ENCODE measurements at regions not wholly inside any gene's neighbourhood (a gene's known extent, or its start where the extent isn't known, plus 50 kb on each side); places are given as distances from the start of the nearest gene placed in this dataset.

DNA sequence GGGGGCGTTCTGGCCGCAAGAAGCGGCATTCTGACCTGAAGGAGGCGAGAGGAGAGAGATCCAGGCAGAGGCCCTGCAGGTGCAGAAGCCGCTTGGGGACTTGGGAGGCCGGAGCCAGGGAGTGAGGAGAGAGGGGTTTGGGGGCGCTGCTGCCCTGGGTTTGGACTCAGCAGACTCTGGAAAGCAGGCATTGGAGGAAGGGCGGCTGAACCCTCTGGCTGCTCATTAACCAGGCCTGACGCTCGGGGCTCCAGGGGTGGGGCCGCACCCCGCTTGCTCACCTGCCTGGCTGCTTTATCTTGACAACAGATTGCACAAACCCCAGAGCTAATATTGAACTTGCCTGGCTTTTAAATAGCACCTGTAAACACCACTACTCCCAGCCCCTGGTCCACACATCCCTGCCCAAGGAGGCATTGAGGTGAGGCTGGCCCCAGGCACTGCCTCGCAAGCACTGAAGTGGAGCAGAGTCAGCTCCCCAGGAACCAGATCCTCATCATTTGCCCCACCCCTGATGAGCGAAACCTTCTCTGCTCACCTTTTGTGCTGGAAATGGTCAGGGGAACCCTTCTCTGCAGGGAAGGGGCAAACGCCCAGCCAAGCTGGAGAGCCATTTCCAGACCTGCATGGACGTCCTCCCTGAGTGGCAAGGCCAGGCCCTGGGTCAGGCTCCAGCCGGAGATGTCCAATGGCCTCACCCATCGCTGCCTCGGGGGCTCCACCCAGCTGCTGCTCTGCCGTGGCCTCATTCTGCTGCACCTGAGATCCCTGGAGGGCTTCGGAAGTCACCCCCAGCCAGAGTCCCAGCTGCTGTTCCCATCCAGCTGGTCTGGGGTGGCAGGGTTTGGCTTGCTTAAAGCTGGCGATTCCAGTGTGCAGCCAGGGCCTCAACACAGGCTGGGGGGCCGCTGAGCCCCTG is 190.2 kb upstream of the GSE1 start:
- no peak overlapping the region for H3K18ac ChIP-seq (ENCODE audit: insufficient read length, low read depth, low read length)
- H3K4me1 ChIP-seq (ENCODE audit: insufficient read depth, low read length) = no peaks in the 10 kb centered on the region
- Mint-ChIP-seq H3K27me3 (ENCODE audit: low read depth) (peaks cover 5% of the 10 kb centered on the region; the same call in 1 of the 2 replicates), H3K36me3 (ENCODE audit: insufficient read depth in 1 of 3, low read depth in 3 of 3) (no peaks in the 10 kb centered on the region), H3K9me3 (peaks cover 0 to 7% of the 10 kb centered on the region in 2 experiments; a peak in 2 of 5 replicates), H3K4me3 (no peak overlapping the region; a peak in 1 of 5 replicates), H3K4me1 (peaks cover 28 to 33% of the 10 kb centered on the region in 2 experiments), H3K27ac (peak overlapping the region in 1 of 3 experiments; percentile 7; a peak in 1 of 7 replicates)
- no peak for DNase-seq
- no peak overlapping the region for H3K23ac ChIP-seq (ENCODE audit: insufficient read length, low read depth, low read length)
- H4K5ac ChIP-seq (ENCODE audit: insufficient read length, low read depth, low read length) = no peak overlapping the region
- no peak overlapping the region for H2AFZ ChIP-seq (ENCODE audit: low read length)
- H3K56ac ChIP-seq (ENCODE audit: insufficient read length, low read depth, low read length) = no peak overlapping the region
- no peak overlapping the region for H2BK5ac ChIP-seq (ENCODE audit: insufficient read length, low read length)
- no peak overlapping the region for H3K4ac ChIP-seq (ENCODE audit: low read depth, low read length)
- H4K91ac ChIP-seq (ENCODE audit: insufficient read length, low read depth, low read length) = no peak overlapping the region
- TF ChIP-seq, protein P1, sequence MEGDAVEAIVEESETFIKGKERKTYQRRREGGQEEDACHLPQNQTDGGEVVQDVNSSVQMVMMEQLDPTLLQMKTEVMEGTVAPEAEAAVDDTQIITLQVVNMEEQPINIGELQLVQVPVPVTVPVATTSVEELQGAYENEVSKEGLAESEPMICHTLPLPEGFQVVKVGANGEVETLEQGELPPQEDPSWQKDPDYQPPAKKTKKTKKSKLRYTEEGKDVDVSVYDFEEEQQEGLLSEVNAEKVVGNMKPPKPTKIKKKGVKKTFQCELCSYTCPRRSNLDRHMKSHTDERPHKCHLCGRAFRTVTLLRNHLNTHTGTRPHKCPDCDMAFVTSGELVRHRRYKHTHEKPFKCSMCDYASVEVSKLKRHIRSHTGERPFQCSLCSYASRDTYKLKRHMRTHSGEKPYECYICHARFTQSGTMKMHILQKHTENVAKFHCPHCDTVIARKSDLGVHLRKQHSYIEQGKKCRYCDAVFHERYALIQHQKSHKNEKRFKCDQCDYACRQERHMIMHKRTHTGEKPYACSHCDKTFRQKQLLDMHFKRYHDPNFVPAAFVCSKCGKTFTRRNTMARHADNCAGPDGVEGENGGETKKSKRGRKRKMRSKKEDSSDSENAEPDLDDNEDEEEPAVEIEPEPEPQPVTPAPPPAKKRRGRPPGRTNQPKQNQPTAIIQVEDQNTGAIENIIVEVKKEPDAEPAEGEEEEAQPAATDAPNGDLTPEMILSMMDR (conservative IDR thresholded peaks at IDR 0.05) = peak; percentile 28; the same call in 2 of the 3 replicates
- no peaks in the 10 kb centered on the region for H3K23me2 ChIP-seq (ENCODE audit: insufficient read length, low read depth, low read length, poor library complexity, severe bottlenecking)
- no peak overlapping the region for H3K14ac ChIP-seq (ENCODE audit: insufficient read depth, low read length)
- H3K4me2 ChIP-seq (ENCODE audit: insufficient read depth, insufficient read length, low read length) = no peak overlapping the region
- H4K8ac ChIP-seq (replicated peaks; ENCODE audit: insufficient read length, low read depth, low read length) = no peak overlapping the region
- no peak overlapping the region for H2BK120ac ChIP-seq (ENCODE audit: low read depth, low read length, poor library complexity, severe bottlenecking)
- H3K9ac ChIP-seq (ENCODE audit: extremely low read depth, insufficient read length, low read length) = no peak overlapping the region
- H3K27me3 ChIP-seq (ENCODE audit: insufficient read depth, low read length) = no peaks in the 10 kb centered on the region
- H3T11ph ChIP-seq (ENCODE audit: low read length) = no peak overlapping the region
- no peak overlapping the region for H2BK20ac ChIP-seq (ENCODE audit: low read depth, low read length, poor library complexity, severe bottlenecking)
- H4K20me1 ChIP-seq (ENCODE audit: control insufficient read depth, insufficient read depth, insufficient read length) = no peaks in the 10 kb centered on the region
- H3K27ac ChIP-seq (ENCODE audit: insufficient read length, low read depth, low read length) = no peak overlapping the region
- H3K9me3 ChIP-seq (ENCODE audit: control insufficient read depth, low read depth, low read length) = no peaks in the 10 kb centered on the region
- H3K79me1 ChIP-seq (ENCODE audit: insufficient read depth, low read depth, low read length, poor library complexity, severe bottlenecking) = no peaks in the 10 kb centered on the region
- H3K79me2 ChIP-seq (ENCODE audit: insufficient read depth, low read length) = no peaks in the 10 kb centered on the region
- H2BK12ac ChIP-seq (ENCODE audit: insufficient read length, low read depth, low read length) = no peak overlapping the region
- no peak overlapping the region for H2AK5ac ChIP-seq (ENCODE audit: insufficient read length, low read length)
- no peak overlapping the region for H2BK15ac ChIP-seq (ENCODE audit: low read depth, low read length)
- WGBS (ENCODE audit: extremely low coverage, insufficient read length, low lambda C conversion rate) = no CpG with 5 or more reads among the region's 23 CpGs

Data from H9 (cell line).